ENCODE measurements at regions not wholly inside any gene's neighbourhood (a gene's known extent, or its start where the extent isn't known, plus 50 kb on each side); places are given as distances from the start of the nearest gene placed in this dataset.

GRCh38 chr20:7586481-7586880, 353.8 kb downstream of the HAO1 start:
- whole genome bisulfite sequencing (ENCODE audit: low lambda C conversion rate): 84% methylated on average over 1 of the region's 1 CpG
- BruUV-seq (replicated peaks): no TSS peak
- Histone ChIP-seq H3K9me3 (ENCODE audit: low read length) (peaks cover 24% of the 10 kb centered on the region), H3K79me2 (ENCODE audit: insufficient read depth, low read length) (no peaks in the 10 kb centered on the region), H3K4me1 (ENCODE audit: insufficient read depth, low read length) (peaks cover 23% of the 10 kb centered on the region), H3K4me2 (ENCODE audit: low read depth, low read length) (no peak overlapping the region), H3K27ac (ENCODE audit: extremely low read length, insufficient read depth, low read length) (no peak overlapping the region), H3K4me3 (replicated peaks in 1 of 3; ENCODE audit: insufficient read depth in 1 of 3, low read depth in 2 of 3, low read length in 3 of 3) (no peak overlapping the region), H3K9ac (ENCODE audit: insufficient read depth, low read depth, low read length) (no peak overlapping the region), H4K20me1 (ENCODE audit: insufficient read depth, low read length) (no peaks in the 10 kb centered on the region), H2AFZ (ENCODE audit: low read length) (no peak overlapping the region), H3K27me3 (ENCODE audit: control insufficient read depth in 1 of 2, insufficient read depth in 2 of 2, low read length in 2 of 2) (no peaks in the 10 kb centered on the region), H3K36me3 (replicated peaks in 1 of 2; ENCODE audit: control insufficient read depth in 1 of 2, insufficient read depth in 2 of 2, low read length in 2 of 2) (no peaks in the 10 kb centered on the region)
- no peak for TF ChIP-seq SOX6 (IDR thresholded peaks at IDR 0.05)
- TF ChIP-seq SOX6 (CRISPR knock-in tag; IDR thresholded peaks at IDR 0.05): no peak
- TF ChIP-seq MAFK (conservative IDR thresholded peaks at IDR 0.05 in 1 of 2, IDR thresholded peaks at IDR 0.05 in 1 of 2; ENCODE audit: low read length in 2 of 2): peak; percentile 14 to 51; a peak in 1 of 4 replicates
- in situ Hi-C loops (cut with HindIII; ENCODE audit: extremely low pct_ligation_motif_present, low pct_unique_long_range_greater_than_20kb): no loop called here
- ChIA-PET POLR2A (no interaction called here), CTCF (ENCODE audit: low intra/inter-chr PET ratio, low total read pairs) (interaction anchor here (0.5 kb wide), 1 partner anchor 500 kb away, joined by 3 read pairs; no protein-coding TSS in a partner anchor)
- FAIRE-seq (no peak), ATAC-seq (no peak), DNase-seq (ENCODE audit: low spot score) (no peak)
- intact Hi-C loops (cut with micrococcal nuclease; ENCODE audit: unreplicated experiment): no loop called here

GRCh38 chr20:7589164-7589563, 351.1 kb downstream of the HAO1 start:
- Histone ChIP-seq H3K4me1 (ENCODE audit: insufficient read depth, low read length) (peaks cover 23% of the 10 kb centered on the region), H3K27me3 (ENCODE audit: control insufficient read depth in 1 of 2, insufficient read depth in 2 of 2, low read length in 2 of 2) (no peaks in the 10 kb centered on the region), H3K36me3 (replicated peaks in 1 of 2; ENCODE audit: control insufficient read depth in 1 of 2, insufficient read depth in 2 of 2, low read length in 2 of 2) (no peaks in the 10 kb centered on the region), H3K9me3 (ENCODE audit: low read length) (peaks cover 32% of the 10 kb centered on the region), H4K20me1 (ENCODE audit: insufficient read depth, low read length) (no peaks in the 10 kb centered on the region), H2AFZ (ENCODE audit: low read length) (no peak overlapping the region), H3K9ac (ENCODE audit: insufficient read depth, low read depth, low read length) (no peak overlapping the region), H3K79me2 (ENCODE audit: insufficient read depth, low read length) (no peaks in the 10 kb centered on the region), H3K4me2 (ENCODE audit: low read depth, low read length) (no peak overlapping the region), H3K27ac (ENCODE audit: extremely low read length, insufficient read depth, low read length) (no peak overlapping the region), H3K4me3 (replicated peaks in 1 of 3; ENCODE audit: insufficient read depth in 1 of 3, low read depth in 2 of 3, low read length in 3 of 3) (no peak overlapping the region)
- no TSS peak for BruUV-seq (replicated peaks)
- 7% methylated on average over 1 of the region's 1 CpG for WGBS (ENCODE audit: low lambda C conversion rate)
- no peak for ATAC-seq
- intact Hi-C loops (cut with micrococcal nuclease; ENCODE audit: unreplicated experiment) (no loop called here), in situ Hi-C loops (cut with HindIII; ENCODE audit: extremely low pct_ligation_motif_present, low pct_unique_long_range_greater_than_20kb) (no loop called here)
- no peak for FAIRE-seq
- POLR2A ChIA-PET: no interaction called here
- CTCF ChIA-PET (ENCODE audit: low intra/inter-chr PET ratio, low total read pairs): no interaction called here
- no peak for DNase-seq (ENCODE audit: low spot score)
- TF ChIP-seq ZSCAN20 (CRISPR knock-in tag; IDR thresholded peaks at IDR 0.05; ENCODE audit: borderline replicate concordance): no peak
- no peak for TF ChIP-seq SIN3A (IDR thresholded peaks at IDR 0.05; ENCODE audit: borderline replicate concordance, low read depth, low read length)
- no peak for TF ChIP-seq NONO (IDR thresholded peaks at IDR 0.05)
- no peak for TF ChIP-seq NONO (CRISPR knock-in tag; conservative IDR thresholded peaks at IDR 0.05)
- peak; percentile 98 to 99 for TF ChIP-seq MAFK (conservative IDR thresholded peaks at IDR 0.05 in 1 of 2, IDR thresholded peaks at IDR 0.05 in 1 of 2; ENCODE audit: low read length in 2 of 2)
- TF ChIP-seq ZNF513 (CRISPR knock-in tag; conservative IDR thresholded peaks at IDR 0.05): no peak
- TF ChIP-seq ELK4 (CRISPR knock-in tag; IDR thresholded peaks at IDR 0.05; ENCODE audit: borderline replicate concordance): no peak
- TF ChIP-seq THRA (CRISPR knock-in tag; IDR thresholded peaks at IDR 0.05; ENCODE audit: borderline replicate concordance): no peak
- no peak for TF ChIP-seq TFAP4 (IDR thresholded peaks at IDR 0.05; ENCODE audit: borderline replicate concordance, low read depth)
- peak; percentile 98 for TF ChIP-seq MAFF (IDR thresholded peaks at IDR 0.05; ENCODE audit: low read depth, low read length)
- TF ChIP-seq ZNF564 (CRISPR knock-in tag; IDR thresholded peaks at IDR 0.05): no peak
- TF ChIP-seq TEAD2 (CRISPR knock-in tag; IDR thresholded peaks at IDR 0.05): no peak
